OCI-LY7 (cell line): ENCODE measurements at regions not wholly inside any gene's neighbourhood (a gene's known extent, or its start where the extent isn't known, plus 50 kb on each side); places are given as distances from the start of the nearest gene placed in this dataset.

ENCODE experiments used
- CTCF ChIP-seq: fragments of 200-600 bp; sonication (generic); conservative IDR thresholded peaks from 2 replicates; pipeline ENCODE4 v1.5.1; 2014; ENCODE audit warnings: mild to moderate bottlenecking, antibody characterized with exemption, low read length, moderate library complexity, mixed read lengths
- EZH2phosphoT487 ChIP-seq: fragments of 200-600 bp; sonication (generic); IDR thresholded peaks from 2 replicates; pipeline ENCODE4 v1.6.1; 2018; ENCODE audit warnings: low read depth, borderline replicate concordance, mild to moderate bottlenecking, mixed run types, antibody characterized with exemption, low read length, moderate library complexity, mixed read lengths

GRCh38 chr20:47906348-47906660 is 121.0 kb upstream of the SULF2 start:
- no peak for TF ChIP-seq CTCF
- no peak for TF ChIP-seq EZH2phosphoT487
